GM12878 (cell line): ENCODE measurements at regions not wholly inside any gene's neighbourhood (a gene's known extent, or its start where the extent isn't known, plus 50 kb on each side); places are given as distances from the start of the nearest gene placed in this dataset.

Experiments
- ATF3 ChIP-seq: IDR thresholded peaks from 2 replicates; pipeline ENCODE4 v1.6.1; 2011; ENCODE audit warnings: low read depth, mild to moderate bottlenecking, low read length, moderate library complexity, borderline replicate concordance; ENCODE audit errors: extremely low read depth
- BCL11A ChIP-seq: IDR thresholded peaks from 2 replicates; pipeline ENCODE4 v1.6.1; 2011; ENCODE audit warnings: low read depth, low read length
- EP300 ChIP-seq, 2 experiments: fragments of 150-350 bp in 1 of 2; IDR thresholded peaks; 2 replicates each; pipeline ENCODE4 v1.6.1; 2011 to 2012; ENCODE audit warnings: low read depth in 2 of 2, low read length in 2 of 2, borderline replicate concordance in 1 of 2, improper control_type of control experiment in 1 of 2, inconsistent platforms in 1 of 2; ENCODE audit not compliant: control insufficient read depth in 1 of 2
- FOXK2 ChIP-seq: fragments of 450-650 bp; IDR thresholded peaks from 2 replicates; pipeline ENCODE4 v1.6.1; 2017; ENCODE audit warnings: mild to moderate bottlenecking, moderate library complexity
- POLR2A ChIP-seq: IDR thresholded peaks from 2 replicates; pipeline ENCODE4 v1.6.1; 2011; ENCODE audit warnings: low read depth, mild to moderate bottlenecking, low read length
- POLR2AphosphoS2 ChIP-seq: IDR thresholded peaks from 2 replicates; pipeline ENCODE4 v1.6.1; 2011; ENCODE audit warnings: low read depth, mild to moderate bottlenecking, low read length, improper control_type of control experiment, moderate library complexity
- POLR2AphosphoS5 ChIP-seq: IDR thresholded peaks from 2 replicates; pipeline ENCODE4 v1.6.1; 2011; ENCODE audit warnings: mild to moderate bottlenecking, low read length, inconsistent platforms
- REST ChIP-seq: IDR thresholded peaks from 2 replicates; pipeline ENCODE4 v1.6.1; 2012; ENCODE audit warnings: mild to moderate bottlenecking, low read depth, low read length
- SIN3A ChIP-seq: IDR thresholded peaks from 2 replicates; pipeline ENCODE4 v1.6.1; 2012; ENCODE audit warnings: low read depth, low read length, improper control_type of control experiment
- USF2 ChIP-seq: IDR thresholded peaks from 2 replicates; pipeline ENCODE4 v1.6.1; 2011; ENCODE audit warnings: low read depth, low read length, improper control_type of control experiment, borderline replicate concordance
- TF ChIP-seq, protein P1 (sequence below): fragments of 150-350 bp; IDR thresholded peaks from 2 replicates; pipeline ENCODE4 v1.6.1; 2014; ENCODE audit warnings: mild to moderate bottlenecking, low read depth, low read length
- TF ChIP-seq, protein P2 (sequence below), 3 experiments: IDR thresholded peaks in 2 of 3; conservative IDR thresholded peaks in 1 of 3; 2 replicates each; pipeline ENCODE4 v1.5.1; 2011; ENCODE audit warnings: low read depth in 3 of 3, low read length in 3 of 3, mild to moderate bottlenecking in 3 of 3, control low read depth in 2 of 3, moderate library complexity in 2 of 3, inconsistent platforms in 1 of 3, mixed read lengths in 1 of 3; ENCODE audit not compliant: control insufficient read depth in 2 of 3, insufficient read depth in 1 of 3; ENCODE audit errors: extremely low read depth in 1 of 3

DNA sequence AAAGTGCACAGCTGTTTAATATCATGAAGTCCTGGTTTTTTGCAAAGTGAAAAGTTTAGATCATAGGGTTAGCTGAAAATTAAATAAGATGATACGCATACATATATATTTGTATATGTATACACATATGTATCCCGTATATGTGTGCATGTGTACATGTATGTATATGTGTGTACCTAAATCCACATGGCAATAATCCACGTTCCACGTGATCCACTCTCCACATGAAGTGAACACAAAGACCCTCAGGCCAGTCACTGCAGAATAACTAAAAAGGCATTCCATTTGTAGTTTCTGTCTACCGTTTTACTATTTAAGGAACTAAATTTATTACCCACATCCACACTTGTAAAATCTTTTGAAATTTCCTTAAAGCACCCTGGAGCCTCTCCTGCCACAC, 294.9 kb downstream of the FOXA2 start:
- TF ChIP-seq BCL11A (no peak), FOXK2 (no peak), EP300 (IDR thresholded peaks at IDR 0.05; ENCODE audit: borderline replicate concordance in 1 of 2, control insufficient read depth in 1 of 2, low read depth in 2 of 2, low read length in 2 of 2) (no peak), ATF3 (no peak), POLR2AphosphoS5 (no peak), REST (no peak), USF2 (no peak), POLR2AphosphoS2 (no peak), SIN3A (no peak), POLR2A (no peak)
- TF ChIP-seq, protein P1, sequence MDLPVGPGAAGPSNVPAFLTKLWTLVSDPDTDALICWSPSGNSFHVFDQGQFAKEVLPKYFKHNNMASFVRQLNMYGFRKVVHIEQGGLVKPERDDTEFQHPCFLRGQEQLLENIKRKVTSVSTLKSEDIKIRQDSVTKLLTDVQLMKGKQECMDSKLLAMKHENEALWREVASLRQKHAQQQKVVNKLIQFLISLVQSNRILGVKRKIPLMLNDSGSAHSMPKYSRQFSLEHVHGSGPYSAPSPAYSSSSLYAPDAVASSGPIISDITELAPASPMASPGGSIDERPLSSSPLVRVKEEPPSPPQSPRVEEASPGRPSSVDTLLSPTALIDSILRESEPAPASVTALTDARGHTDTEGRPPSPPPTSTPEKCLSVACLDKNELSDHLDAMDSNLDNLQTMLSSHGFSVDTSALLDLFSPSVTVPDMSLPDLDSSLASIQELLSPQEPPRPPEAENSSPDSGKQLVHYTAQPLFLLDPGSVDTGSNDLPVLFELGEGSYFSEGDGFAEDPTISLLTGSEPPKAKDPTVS: no peak
- TF ChIP-seq, protein P2, sequence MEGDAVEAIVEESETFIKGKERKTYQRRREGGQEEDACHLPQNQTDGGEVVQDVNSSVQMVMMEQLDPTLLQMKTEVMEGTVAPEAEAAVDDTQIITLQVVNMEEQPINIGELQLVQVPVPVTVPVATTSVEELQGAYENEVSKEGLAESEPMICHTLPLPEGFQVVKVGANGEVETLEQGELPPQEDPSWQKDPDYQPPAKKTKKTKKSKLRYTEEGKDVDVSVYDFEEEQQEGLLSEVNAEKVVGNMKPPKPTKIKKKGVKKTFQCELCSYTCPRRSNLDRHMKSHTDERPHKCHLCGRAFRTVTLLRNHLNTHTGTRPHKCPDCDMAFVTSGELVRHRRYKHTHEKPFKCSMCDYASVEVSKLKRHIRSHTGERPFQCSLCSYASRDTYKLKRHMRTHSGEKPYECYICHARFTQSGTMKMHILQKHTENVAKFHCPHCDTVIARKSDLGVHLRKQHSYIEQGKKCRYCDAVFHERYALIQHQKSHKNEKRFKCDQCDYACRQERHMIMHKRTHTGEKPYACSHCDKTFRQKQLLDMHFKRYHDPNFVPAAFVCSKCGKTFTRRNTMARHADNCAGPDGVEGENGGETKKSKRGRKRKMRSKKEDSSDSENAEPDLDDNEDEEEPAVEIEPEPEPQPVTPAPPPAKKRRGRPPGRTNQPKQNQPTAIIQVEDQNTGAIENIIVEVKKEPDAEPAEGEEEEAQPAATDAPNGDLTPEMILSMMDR (IDR thresholded peaks at IDR 0.05 in 2 of 3, conservative IDR thresholded peaks at IDR 0.05 in 1 of 3; ENCODE audit: control insufficient read depth in 2 of 3, extremely low read depth in 1 of 3, insufficient read depth in 1 of 3, low read depth in 3 of 3, low read length in 3 of 3): no peak
